Colonic mucosa (tissue), 4 donors: ENCODE measurements at regions not wholly inside any gene's neighbourhood (a gene's known extent, or its start where the extent isn't known, plus 50 kb on each side); places are given as distances from the start of the nearest gene placed in this dataset.

Experiments used
- DNase-seq: peaks from one replicate; pipeline ENCODE4 v3.0.0-alpha.2; 2020
- H3K27ac ChIP-seq: fragments of 200-600 bp; one replicate; pipeline ENCODE4 v1.8.0; 2021
- H3K27me3 ChIP-seq: fragments of 200-600 bp; one replicate; pipeline ENCODE4 v1.8.0; 2021
- H3K36me3 ChIP-seq: fragments of 200-600 bp; one replicate; pipeline ENCODE4 v1.8.0; 2021
- H3K4me1 ChIP-seq: fragments of 200-600 bp; one replicate; pipeline ENCODE4 v1.8.0; 2021; ENCODE audit warnings: mild to moderate bottlenecking
- H3K4me3 ChIP-seq: fragments of 200-600 bp; one replicate; pipeline ENCODE4 v1.8.0; 2021
- H3K9ac ChIP-seq, 2 donors: one replicate each; pipeline ENCODE4 v1.7.0; 2013; ENCODE audit warnings: control low read depth in 2 of 2, low read depth in 2 of 2, low read length in 2 of 2
- H3K9me3 ChIP-seq: fragments of 200-600 bp; one replicate; pipeline ENCODE4 v1.8.0; 2021
- intact Hi-C: fragments of 100-400 bp; cut with DNase I; formaldehyde crosslinking; loops from one replicate; pipeline ENCODE4 v1.14.1; 2022
- TF ChIP-seq, protein P1 (sequence below): fragments of 200-600 bp; IDR thresholded peaks from one replicate; pipeline ENCODE4 v1.8.0; 2022; ENCODE audit warnings: antibody characterized with exemption, mild to moderate bottlenecking
- donor health status: healthy.
- donor health status: DM: no; HTN: no; CAD: no.
- donor health status: DM: no; HTN: no; CAD: no.

- Histone ChIP-seq H3K27ac (no peak overlapping the region), H3K4me1 (no peaks in the 10 kb centered on the region), H3K36me3 (no peaks in the 10 kb centered on the region), H3K4me3 (no peak overlapping the region), H3K9me3 (no peaks in the 10 kb centered on the region), H3K9ac (no peak overlapping the region), H3K27me3 (no peaks in the 10 kb centered on the region)
- peak; percentile 48 for DNase-seq
- TF ChIP-seq, protein P1, sequence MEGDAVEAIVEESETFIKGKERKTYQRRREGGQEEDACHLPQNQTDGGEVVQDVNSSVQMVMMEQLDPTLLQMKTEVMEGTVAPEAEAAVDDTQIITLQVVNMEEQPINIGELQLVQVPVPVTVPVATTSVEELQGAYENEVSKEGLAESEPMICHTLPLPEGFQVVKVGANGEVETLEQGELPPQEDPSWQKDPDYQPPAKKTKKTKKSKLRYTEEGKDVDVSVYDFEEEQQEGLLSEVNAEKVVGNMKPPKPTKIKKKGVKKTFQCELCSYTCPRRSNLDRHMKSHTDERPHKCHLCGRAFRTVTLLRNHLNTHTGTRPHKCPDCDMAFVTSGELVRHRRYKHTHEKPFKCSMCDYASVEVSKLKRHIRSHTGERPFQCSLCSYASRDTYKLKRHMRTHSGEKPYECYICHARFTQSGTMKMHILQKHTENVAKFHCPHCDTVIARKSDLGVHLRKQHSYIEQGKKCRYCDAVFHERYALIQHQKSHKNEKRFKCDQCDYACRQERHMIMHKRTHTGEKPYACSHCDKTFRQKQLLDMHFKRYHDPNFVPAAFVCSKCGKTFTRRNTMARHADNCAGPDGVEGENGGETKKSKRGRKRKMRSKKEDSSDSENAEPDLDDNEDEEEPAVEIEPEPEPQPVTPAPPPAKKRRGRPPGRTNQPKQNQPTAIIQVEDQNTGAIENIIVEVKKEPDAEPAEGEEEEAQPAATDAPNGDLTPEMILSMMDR = no peak
- intact Hi-C loops = no loop called here
These were observed 85.9 kb upstream of the GADD45A start for GRCh38 chr1:67599085-67599484.

DNA sequence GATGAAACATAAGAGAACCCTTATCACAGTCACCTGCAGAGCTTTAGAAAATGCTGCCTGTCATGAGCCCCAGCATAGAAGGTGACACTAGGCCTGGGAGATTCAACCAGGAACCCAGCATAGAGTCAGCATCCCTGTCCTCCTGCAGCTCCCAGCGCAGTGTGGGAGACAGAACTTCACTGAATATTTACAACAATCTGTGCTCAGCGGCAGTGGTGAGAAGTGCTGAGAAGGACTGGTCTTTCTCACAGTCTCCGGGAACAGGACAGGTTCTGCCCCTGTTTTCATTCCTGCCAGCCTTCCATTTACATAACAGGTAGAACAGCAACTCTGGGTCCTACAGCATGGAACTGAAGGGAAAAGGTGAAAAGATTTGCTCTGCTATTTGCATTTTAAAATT is 83.5 kb upstream of the GADD45A start:
- no peaks in the 10 kb centered on the region for H3K27me3 ChIP-seq
- no peak overlapping the region for H3K4me3 ChIP-seq
- TF ChIP-seq, protein P1 = no peak
- DNase-seq = no peak
- no peak overlapping the region for H3K27ac ChIP-seq
- H3K36me3 ChIP-seq = no peaks in the 10 kb centered on the region
- no peaks in the 10 kb centered on the region for H3K4me1 ChIP-seq
- H3K9me3 ChIP-seq = no peaks in the 10 kb centered on the region
- no peak overlapping the region for H3K9ac ChIP-seq
- intact Hi-C loops = no loop called here

DNA sequence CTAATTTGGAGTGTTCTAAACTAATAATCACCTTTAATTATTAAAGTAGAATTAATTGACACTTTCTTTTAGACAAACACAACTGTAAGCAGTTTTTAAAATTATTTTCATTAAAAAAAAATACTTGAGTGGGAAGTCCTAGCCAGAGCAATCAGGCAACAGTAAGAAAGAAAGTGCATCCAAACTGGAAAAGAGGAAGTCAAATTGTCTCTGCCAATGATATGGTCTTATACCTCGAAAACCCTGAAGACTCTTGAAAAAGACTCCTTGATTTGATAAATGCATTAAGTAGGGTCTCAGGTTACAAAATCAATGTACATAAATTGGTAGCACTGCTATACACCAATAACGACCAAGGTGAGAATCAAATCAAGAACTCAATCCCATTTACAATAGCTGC is 83.0 kb upstream of the GADD45A start:
- no peak overlapping the region for H3K27ac ChIP-seq
- no peaks in the 10 kb centered on the region for H3K4me1 ChIP-seq
- H3K36me3 ChIP-seq = no peaks in the 10 kb centered on the region
- no peaks in the 10 kb centered on the region for H3K9me3 ChIP-seq
- TF ChIP-seq, protein P1 = no peak
- H3K9ac ChIP-seq = no peak overlapping the region
- intact Hi-C loops = no loop called here
- H3K27me3 ChIP-seq = no peaks in the 10 kb centered on the region
- H3K4me3 ChIP-seq = no peak overlapping the region
- DNase-seq = no peak

- no peaks in the 10 kb centered on the region for H3K4me1 ChIP-seq
- no peak for DNase-seq
- intact Hi-C loops = no loop called here
- H3K27me3 ChIP-seq = no peaks in the 10 kb centered on the region
- H3K9ac ChIP-seq = no peak overlapping the region
- H3K4me3 ChIP-seq = no peak overlapping the region
- no peaks in the 10 kb centered on the region for H3K9me3 ChIP-seq
- TF ChIP-seq, protein P1 = no peak
- H3K27ac ChIP-seq = no peak overlapping the region
- no peaks in the 10 kb centered on the region for H3K36me3 ChIP-seq
These were observed 80.2 kb upstream of the GADD45A start for GRCh38 chr1:67604778-67605177.

DNA sequence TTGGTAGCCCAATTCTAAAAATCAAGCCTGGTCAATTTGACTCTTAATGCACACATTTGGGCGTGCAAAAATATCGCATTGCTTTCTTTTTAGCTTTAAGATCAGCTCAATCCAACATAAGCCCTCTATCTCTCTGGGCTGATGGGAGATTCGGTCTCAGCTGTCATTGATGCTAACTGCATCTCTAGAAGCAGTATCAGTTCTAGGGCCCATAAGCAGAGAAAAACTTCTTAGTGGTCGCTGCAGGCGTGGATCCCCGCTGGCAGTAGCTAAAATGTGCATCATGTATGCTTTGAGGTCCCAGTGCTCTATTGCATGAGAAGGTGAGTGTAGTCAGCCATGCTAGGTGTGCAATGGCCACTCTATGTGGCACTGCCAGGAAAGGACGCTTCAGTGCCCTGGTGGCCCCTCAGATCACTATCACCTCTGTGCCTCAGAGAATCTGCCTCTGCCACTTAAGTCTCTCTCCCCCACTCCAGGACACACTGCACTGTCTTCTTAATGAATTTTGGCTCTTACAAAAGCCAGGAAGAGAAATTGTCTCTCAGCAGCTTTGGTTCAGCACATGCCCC is 79.7 kb upstream of the GADD45A start:
- Histone ChIP-seq H3K27me3 (no peaks in the 10 kb centered on the region), H3K27ac (no peak overlapping the region), H3K4me1 (no peaks in the 10 kb centered on the region), H3K9me3 (no peaks in the 10 kb centered on the region), H3K9ac (no peak overlapping the region), H3K4me3 (no peak overlapping the region), H3K36me3 (no peaks in the 10 kb centered on the region)
- DNase-seq = no peak
- TF ChIP-seq, protein P1 = no peak
- intact Hi-C loops = no loop called here
